Bone marrow (tissue), 2 donors: ENCODE measurements at regions not wholly inside any gene's neighbourhood (a gene's known extent, or its start where the extent isn't known, plus 50 kb on each side); places are given as distances from the start of the nearest gene placed in this dataset.

Experiments
- DNase-seq, 2 donors: peaks; one replicate each; lab custom pipeline; 2025; lab: John Stamatoyannopoulos, UW

GRCh38 chr22:27620367-27621154, 181.0 kb downstream of the MN1 start:
- DNase-seq: no peak

- no peak for DNase-seq
These were observed 180.0 kb downstream of the MN1 start for GRCh38 chr22:27621486-27622070.

GRCh38 chr22:27624042-27624441, 177.5 kb downstream of the MN1 start:
- DNase-seq: no peak

- no peak for DNase-seq
These were observed 176.9 kb downstream of the MN1 start for GRCh38 chr22:27624705-27625104.

DNA sequence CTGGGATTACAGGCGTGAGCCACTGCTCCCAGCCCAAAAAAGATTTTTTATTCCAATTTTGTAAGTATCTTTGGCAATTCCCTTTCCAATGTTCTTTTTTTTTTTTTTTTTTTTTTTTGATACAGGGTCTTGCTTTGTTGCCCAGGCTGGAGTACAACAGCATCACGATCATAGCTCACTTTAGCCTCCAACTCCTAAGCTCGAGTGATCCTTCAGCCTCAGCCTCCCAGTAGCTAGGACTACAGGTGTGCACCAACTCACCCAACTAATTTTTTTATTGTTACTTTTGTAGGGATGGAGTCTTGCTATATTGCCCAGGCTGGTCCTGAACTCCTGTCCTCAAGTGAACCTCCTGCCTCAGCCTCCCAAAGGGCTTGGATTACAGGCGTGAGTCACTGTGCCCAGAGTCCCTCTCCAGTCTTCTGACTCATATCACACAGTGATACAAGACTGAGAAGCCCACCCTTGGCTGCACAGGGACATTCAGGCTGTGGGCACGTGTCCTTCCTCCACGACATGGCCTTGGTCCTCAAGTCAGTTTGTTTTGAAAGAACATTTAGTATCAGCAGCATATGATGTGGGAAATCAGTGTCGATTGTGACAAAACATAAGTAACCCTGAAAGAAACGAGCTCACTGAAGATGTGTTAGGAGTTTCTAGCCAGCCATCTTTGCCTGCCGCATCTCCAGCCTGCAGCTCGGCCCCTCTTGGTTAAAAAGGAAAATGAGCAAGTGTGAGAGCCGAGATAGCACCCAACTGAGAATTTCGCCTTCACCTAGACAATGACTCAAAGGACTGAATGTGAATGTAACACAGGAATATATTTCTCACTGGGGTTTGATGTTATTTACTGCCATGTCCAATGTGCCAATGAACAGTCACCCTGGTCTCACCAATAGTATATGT, 175.5 kb downstream of the MN1 start:
- no peak for DNase-seq

- no peak for DNase-seq
These were observed 174.7 kb downstream of the MN1 start for GRCh38 chr22:27626675-27627443.

DNA sequence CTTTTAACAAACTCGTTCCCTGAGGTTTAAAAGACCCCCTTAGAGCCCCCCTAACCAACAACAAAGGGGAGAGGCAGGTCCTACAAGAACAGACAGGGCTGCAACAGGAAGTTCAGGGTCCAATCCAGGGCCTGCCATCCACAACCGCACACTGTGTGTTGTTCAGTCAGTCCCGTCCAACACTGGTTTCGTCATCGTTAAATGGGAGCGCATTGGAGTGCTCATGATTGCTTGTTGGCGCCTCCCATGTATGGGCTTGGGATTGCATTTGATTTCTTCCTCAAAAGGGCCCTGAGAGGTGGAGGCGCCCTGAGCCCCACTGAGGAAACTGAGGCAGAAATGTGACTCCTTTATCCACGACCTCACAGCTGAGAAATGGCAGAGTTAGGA, 174.1 kb downstream of the MN1 start:
- DNase-seq: no peak

- DNase-seq: no peak
These were observed 173.7 kb downstream of the MN1 start for GRCh38 chr22:27627901-27628300.

DNA sequence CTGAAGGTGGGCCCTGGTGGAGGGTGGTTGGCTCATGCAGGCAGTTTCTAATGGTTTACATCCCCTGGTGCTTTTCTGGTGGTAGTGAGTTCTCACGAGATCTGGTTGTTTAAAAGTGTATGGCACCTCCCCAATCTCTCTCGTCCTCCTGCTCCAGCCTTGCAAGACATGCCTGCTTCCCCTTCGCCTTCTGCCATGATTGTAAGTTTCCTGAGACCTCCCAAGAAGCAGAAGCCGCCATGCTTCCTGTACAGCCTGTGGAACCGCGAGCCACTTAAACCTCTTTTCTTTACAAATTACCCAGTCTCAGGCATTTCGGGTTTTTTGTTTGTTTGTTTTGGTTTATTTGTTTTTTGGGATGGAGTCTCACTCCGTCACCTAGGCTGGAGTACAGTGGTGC, 173.2 kb downstream of the MN1 start:
- DNase-seq: no peak

- no peak for DNase-seq
These were observed 172.5 kb downstream of the MN1 start for GRCh38 chr22:27628891-27629631.

DNA sequence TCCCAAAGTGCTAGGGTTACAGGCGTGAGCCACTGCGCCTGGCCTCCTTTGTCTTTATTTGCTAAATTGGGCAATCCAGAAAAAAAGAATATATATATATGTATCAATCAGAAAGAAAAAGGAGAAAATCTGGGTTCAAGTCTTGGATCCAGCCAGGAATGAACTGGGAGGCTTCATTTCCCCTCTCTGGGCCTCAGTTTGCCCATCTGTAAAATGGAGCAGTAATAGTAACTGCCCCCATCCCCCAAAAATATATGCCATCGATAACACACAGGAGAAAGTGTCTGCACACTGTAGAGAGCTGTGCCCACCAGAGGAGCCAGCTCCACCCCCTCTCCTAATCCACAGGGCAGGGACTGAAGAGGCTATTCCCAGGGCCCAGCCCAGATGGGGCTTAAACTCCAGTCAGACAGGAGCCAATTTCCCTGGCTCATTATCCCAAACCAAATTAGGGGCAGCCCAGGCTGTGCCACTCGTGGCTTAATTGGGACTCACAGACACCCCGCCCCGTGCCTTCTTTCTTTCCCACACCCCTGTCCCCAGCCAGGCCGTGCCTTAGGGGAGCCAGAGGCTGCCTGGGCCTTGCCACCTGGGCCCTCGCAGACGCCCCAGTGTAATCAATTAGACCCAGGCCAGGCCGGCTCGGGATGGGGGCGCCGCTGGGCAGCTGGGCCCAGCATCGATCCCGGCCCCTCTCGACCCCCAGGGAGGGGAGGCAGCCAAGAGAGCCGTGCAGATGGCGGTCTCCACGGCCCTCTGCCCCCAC, 171.5 kb downstream of the MN1 start:
- DNase-seq: no peak

- no peak for DNase-seq
These were observed 170.8 kb downstream of the MN1 start for GRCh38 chr22:27630754-27631153.

- no peak for DNase-seq
These were observed 169.9 kb downstream of the MN1 start for GRCh38 chr22:27631641-27632040.

DNA sequence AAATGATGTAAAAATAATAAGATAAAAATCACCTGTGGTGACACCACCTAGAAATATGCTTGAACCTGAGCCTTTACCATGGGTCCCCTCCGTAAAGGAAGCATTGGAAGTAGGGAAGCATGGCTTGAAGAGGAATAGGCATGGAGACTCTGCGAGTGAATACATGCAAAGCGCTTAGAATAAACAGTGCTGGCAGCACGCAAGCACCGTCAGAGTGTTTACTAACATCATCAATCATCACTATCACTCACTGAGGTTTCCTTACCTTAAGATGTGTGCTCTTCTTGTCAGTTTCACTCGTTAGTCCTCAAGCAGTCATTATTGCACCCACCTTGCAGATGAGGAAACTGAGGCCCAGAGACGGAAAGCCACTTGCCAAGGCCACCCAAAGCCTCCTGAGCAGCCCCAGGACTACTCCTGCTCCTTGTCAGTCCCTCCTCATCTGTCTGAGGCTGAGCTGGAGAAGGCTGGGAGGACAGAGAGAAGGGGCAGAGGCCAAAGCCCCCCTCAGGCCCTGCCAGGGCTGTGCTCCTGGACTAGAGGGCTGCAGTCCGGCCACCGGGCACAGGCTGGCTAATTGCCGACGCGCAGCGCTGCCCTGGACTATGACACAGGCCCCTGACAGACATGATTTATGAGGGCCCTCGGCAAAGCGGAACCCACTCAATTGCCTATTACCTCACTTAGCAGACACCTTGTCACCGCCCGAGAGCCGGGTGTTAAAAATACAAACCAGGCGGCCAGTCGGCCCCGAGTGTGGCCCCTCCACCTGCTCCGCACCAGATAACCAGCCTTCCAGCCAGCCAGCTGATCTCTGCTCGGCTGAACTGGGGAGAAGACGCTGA, 168.9 kb downstream of the MN1 start:
- peak; percentile 18 to 65 for DNase-seq

- DNase-seq: no peak
These were observed 168.2 kb downstream of the MN1 start for GRCh38 chr22:27633296-27633871.

GRCh38 chr22:27634043-27634740, 167.4 kb downstream of the MN1 start:
- no peak for DNase-seq

DNA sequence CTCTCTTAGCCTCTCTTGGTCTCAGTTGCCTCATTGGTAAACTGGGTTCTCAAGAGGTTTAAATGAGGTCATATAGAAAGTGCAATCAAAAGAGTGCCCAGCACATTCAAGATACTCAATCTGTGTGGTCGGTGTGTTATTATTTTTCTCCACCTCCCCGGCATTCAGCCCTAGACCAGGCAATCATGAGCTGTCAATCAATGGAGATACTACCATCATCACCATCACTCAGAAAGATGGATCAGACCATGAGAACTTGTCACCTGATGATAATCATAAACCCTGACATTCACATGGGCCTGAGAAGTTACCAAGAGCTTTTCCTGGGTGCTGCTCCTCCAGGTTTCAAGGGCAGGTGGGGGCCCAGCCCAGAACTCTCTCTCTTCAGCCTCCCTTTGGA, 166.1 kb downstream of the MN1 start:
- DNase-seq: no peak

DNA sequence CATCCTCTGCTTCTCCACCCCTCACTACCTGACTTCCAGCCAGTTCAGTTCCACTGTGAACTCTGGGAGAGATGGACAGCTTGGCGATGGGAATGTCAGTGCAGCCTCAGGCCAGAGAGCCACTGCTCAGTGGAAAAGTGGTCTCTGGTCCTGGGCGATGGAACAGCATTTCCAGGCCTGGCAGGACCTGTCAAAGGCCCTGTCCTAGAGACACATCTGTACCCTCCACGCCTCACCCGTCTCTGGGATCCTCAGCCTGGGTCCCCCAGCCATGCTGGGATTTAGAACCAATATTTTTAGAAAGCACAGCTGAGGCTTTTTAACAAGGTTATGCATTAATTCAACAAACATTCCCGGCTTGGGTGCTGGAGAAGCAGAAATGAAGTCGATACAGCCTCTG, 165.7 kb downstream of the MN1 start:
- DNase-seq: no peak
